OCI-LY7 (cell line): ENCODE measurements at regions not wholly inside any gene's neighbourhood (a gene's known extent, or its start where the extent isn't known, plus 50 kb on each side); places are given as distances from the start of the nearest gene placed in this dataset.

Source experiments
- BruUV-seq: library from RNA; stranded (reverse); fragments of 400-500 nt; replicated peaks from 2 replicates; lab custom pipeline; 2021; lab: Mats Ljungman, UMichigan
- CTCF ChIA-PET: fragments of 300-600 bp; sonication (Branson Sonifier 250); formaldehyde crosslinking; loops from one replicate; lab custom pipeline; 2022; ENCODE audit warnings: antibody characterized with exemption; ENCODE audit not compliant: unreplicated experiment; lab: Charles Lee
- POLR2A ChIA-PET: fragments of 300-600 bp; sonication (Branson Sonifier 250); formaldehyde crosslinking; loops from one replicate; lab custom pipeline; 2022; ENCODE audit warnings: antibody characterized with exemption; lab: Charles Lee
- DNase-seq: peaks from one replicate; pipeline ENCODE4 v3.0.0-alpha.2; 2015; ENCODE audit warnings: low spot score
- H2AFZ ChIP-seq: fragments of 200-600 bp; sonication (generic), shearing (Covaris generic); 2 replicates; pipeline ENCODE4 v1.6.1; 2014; ENCODE audit warnings: mild to moderate bottlenecking, antibody characterized with exemption, low read length, moderate library complexity
- H3K27ac ChIP-seq: fragments of 200-600 bp; sonication (generic); 2 replicates; pipeline ENCODE4 v1.5.1; 2014; ENCODE audit warnings: mixed run types, low read depth, mild to moderate bottlenecking, moderate library complexity, low read length, inconsistent platforms; ENCODE audit not compliant: poor library complexity, severe bottlenecking
- H3K36me3 ChIP-seq: fragments of 200-600 bp; sonication (generic); 2 replicates; pipeline ENCODE4 v1.6.1; 2014; ENCODE audit warnings: mild to moderate bottlenecking, antibody characterized with exemption, low read length, moderate library complexity, mixed read lengths; ENCODE audit not compliant: insufficient read depth
- H3K4me1 ChIP-seq: fragments of 200-600 bp; sonication (generic); 2 replicates; pipeline ENCODE4 v1.5.1; 2014; ENCODE audit warnings: mild to moderate bottlenecking, low read length; ENCODE audit not compliant: insufficient read depth, poor library complexity, severe bottlenecking
- H3K4me2 ChIP-seq: fragments of 200-600 bp; sonication (generic); 2 replicates; pipeline ENCODE4 v1.6.1; 2014; ENCODE audit warnings: mild to moderate bottlenecking, low read length
- H3K4me3 ChIP-seq: fragments of 200-600 bp; sonication (generic); 2 replicates; pipeline ENCODE4 v1.5.1; 2014; ENCODE audit warnings: mild to moderate bottlenecking, low read depth, low read length; ENCODE audit not compliant: poor library complexity, severe bottlenecking
- H3K79me2 ChIP-seq: fragments of 200-600 bp; sonication (generic); 2 replicates; pipeline ENCODE4 v1.6.1; 2016; ENCODE audit warnings: low read depth, mild to moderate bottlenecking, low read length, moderate library complexity, mixed read lengths; ENCODE audit not compliant: insufficient read depth
- H3K9me2 ChIP-seq: fragments of 200-600 bp; sonication (generic); 2 replicates; pipeline ENCODE4 v1.6.1; 2016; ENCODE audit warnings: mild to moderate bottlenecking, low read length, mixed read lengths; ENCODE audit not compliant: insufficient read depth
- H3K9me3 ChIP-seq: fragments of 200-600 bp; sonication (generic); 2 replicates; pipeline ENCODE4 v1.6.1; 2014; ENCODE audit warnings: mild to moderate bottlenecking, mixed run types, low read length, mixed read lengths
- H4K20me1 ChIP-seq: fragments of 200-600 bp; sonication (generic); 2 replicates; pipeline ENCODE4 v1.6.1; 2014; ENCODE audit warnings: mild to moderate bottlenecking, antibody characterized with exemption, low read length, moderate library complexity, mixed read lengths; ENCODE audit not compliant: insufficient read depth
- CTCF ChIP-seq: fragments of 200-600 bp; sonication (generic); conservative IDR thresholded peaks from 2 replicates; pipeline ENCODE4 v1.5.1; 2014; ENCODE audit warnings: mild to moderate bottlenecking, antibody characterized with exemption, low read length, moderate library complexity, mixed read lengths
- EZH2phosphoT487 ChIP-seq: fragments of 200-600 bp; sonication (generic); IDR thresholded peaks from 2 replicates; pipeline ENCODE4 v1.6.1; 2018; ENCODE audit warnings: low read depth, borderline replicate concordance, mild to moderate bottlenecking, mixed run types, antibody characterized with exemption, low read length, moderate library complexity, mixed read lengths
- intact Hi-C: fragments of 100-400 bp; cut with micrococcal nuclease; formaldehyde crosslinking; loops from one replicate; pipeline ENCODE4 v1.10.0; 2022; ENCODE audit not compliant: unreplicated experiment

- Histone ChIP-seq H3K4me3 (no peak overlapping the region), H3K9me3 (no peaks in the 10 kb centered on the region), H3K4me1 (no peaks in the 10 kb centered on the region), H3K27ac (no peak overlapping the region), H2AFZ (no peak overlapping the region), H3K4me2 (no peak overlapping the region), H4K20me1 (no peaks in the 10 kb centered on the region), H3K79me2 (no peaks in the 10 kb centered on the region), H3K9me2 (no peaks in the 10 kb centered on the region), H3K36me3 (no peaks in the 10 kb centered on the region)
- BruUV-seq: no TSS peak
- DNase-seq: no peak
- CTCF ChIA-PET: no interaction called here
- intact Hi-C loops: loop anchor here (5.0 to 10.0 kb wide), 2 partner anchors 97 to 621 kb away; no protein-coding TSS in a partner anchor
- no peak for TF ChIP-seq EZH2phosphoT487
- TF ChIP-seq CTCF: no peak
- POLR2A ChIA-PET: interaction anchor here (0.7 kb wide), 1 partner anchor 185 kb away, joined by 4 read pairs; no protein-coding TSS in a partner anchor
Observed at GRCh38 chr15:94674296-94674695, 442.9 kb downstream of the MCTP2 start.

- H3K9me2 ChIP-seq: no peaks in the 10 kb centered on the region
- TF ChIP-seq CTCF: no peak
- no peak for TF ChIP-seq EZH2phosphoT487
- POLR2A ChIA-PET: interaction anchor here (1.5 kb wide), 1 partner anchor 24 kb away, joined by 3 read pairs; no protein-coding TSS in a partner anchor
- CTCF ChIA-PET: no interaction called here
- H3K36me3 ChIP-seq: no peaks in the 10 kb centered on the region
- no peak overlapping the region for H3K4me3 ChIP-seq
- intact Hi-C loops: loop anchor here (10.0 kb wide), 1 partner anchor 618 kb away; no protein-coding TSS in a partner anchor
- no peak overlapping the region for H3K4me2 ChIP-seq
- no peaks in the 10 kb centered on the region for H3K9me3 ChIP-seq
- no peaks in the 10 kb centered on the region for H3K4me1 ChIP-seq
- H4K20me1 ChIP-seq: no peaks in the 10 kb centered on the region
- H3K79me2 ChIP-seq: no peaks in the 10 kb centered on the region
- no peak overlapping the region for H3K27ac ChIP-seq
- no peak for DNase-seq
- no TSS peak for BruUV-seq
- H2AFZ ChIP-seq: no peak overlapping the region
Observed at GRCh38 chr15:94677202-94677790, 445.9 kb downstream of the MCTP2 start.

GRCh38 chr15:94682171-94682570 is 450.8 kb downstream of the MCTP2 start:
- Histone ChIP-seq H4K20me1 (no peaks in the 10 kb centered on the region), H3K4me1 (no peaks in the 10 kb centered on the region), H3K4me2 (no peak overlapping the region), H2AFZ (no peak overlapping the region), H3K9me2 (no peaks in the 10 kb centered on the region), H3K4me3 (no peak overlapping the region), H3K9me3 (no peaks in the 10 kb centered on the region), H3K27ac (no peak overlapping the region), H3K79me2 (no peaks in the 10 kb centered on the region), H3K36me3 (no peaks in the 10 kb centered on the region)
- no peak for DNase-seq
- ChIA-PET POLR2A (no interaction called here), CTCF (no interaction called here)
- BruUV-seq: no TSS peak
- intact Hi-C loops: no loop called here
- TF ChIP-seq CTCF (no peak), EZH2phosphoT487 (no peak)
